ENCODE measurements at regions not wholly inside any gene's neighbourhood (a gene's known extent, or its start where the extent isn't known, plus 50 kb on each side); places are given as distances from the start of the nearest gene placed in this dataset.

DNA sequence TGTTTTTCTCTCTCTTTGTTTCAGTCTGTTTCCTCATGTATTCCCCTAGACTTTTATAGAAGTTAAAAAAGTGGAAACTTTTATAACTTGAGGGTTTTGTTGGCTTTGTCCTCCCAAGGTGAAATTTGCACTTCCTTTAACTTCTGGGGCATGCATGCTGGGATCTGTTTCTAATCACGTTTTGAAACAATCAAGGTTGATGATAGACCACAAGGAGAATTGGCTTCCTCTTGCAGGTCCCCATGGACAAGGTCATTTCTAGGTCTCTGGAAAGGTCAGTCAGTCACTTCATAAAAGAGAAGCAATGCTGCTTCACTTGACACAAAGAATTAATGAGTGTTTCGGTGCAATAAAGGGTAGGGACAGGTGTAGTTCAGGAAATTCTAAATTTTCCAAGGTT, 811.8 kb upstream of the CELF2 start:
- H3K36me3 ChIP-seq = no peaks in the 10 kb centered on the region
- H3K9me3 ChIP-seq = no peaks in the 10 kb centered on the region
- TF ChIP-seq POLR2A (IDR thresholded peaks at IDR 0.05) = no peak
- no peak for TF ChIP-seq CTCF (IDR thresholded peaks at IDR 0.05)
- no peak for DNase-seq
- H3K27me3 ChIP-seq = no peaks in the 10 kb centered on the region
- 63 to 84% methylated on average over 2 of the region's 2 CpGs for WGBS, 2 donors
- no peak overlapping the region for H3K27ac ChIP-seq
- intact Hi-C loops (cut with DNase I) = no loop called here
- H3K4me1 ChIP-seq = no peaks in the 10 kb centered on the region
- H3K4me3 ChIP-seq (replicated peaks in 1 of 3) = no peak overlapping the region

DNA sequence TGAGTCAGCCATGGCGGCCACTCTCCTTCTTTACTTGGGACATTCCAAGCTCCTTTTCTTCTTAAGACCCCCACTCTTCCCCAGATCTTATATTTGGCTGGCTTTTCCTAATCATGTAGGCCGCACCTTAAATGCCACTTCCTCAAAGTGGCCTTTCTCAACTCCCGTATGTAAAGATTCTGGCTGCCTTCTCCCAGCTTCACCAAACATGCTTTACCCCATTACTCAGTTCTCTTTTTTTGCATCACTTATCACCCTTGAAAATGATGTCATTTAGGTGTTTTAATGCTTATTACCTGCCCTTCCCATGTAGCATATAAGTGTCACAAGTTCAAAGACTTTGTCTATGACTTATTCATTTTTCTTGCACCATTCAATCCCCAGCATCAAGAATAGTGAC, 810.1 kb upstream of the CELF2 start:
- H3K27me3 ChIP-seq = no peaks in the 10 kb centered on the region
- TF ChIP-seq CTCF (IDR thresholded peaks at IDR 0.05) (no peak), POLR2A (IDR thresholded peaks at IDR 0.05) (no peak)
- intact Hi-C loops (cut with DNase I) = no loop called here
- no peaks in the 10 kb centered on the region for H3K4me1 ChIP-seq
- 93 to 94% methylated on average over 2 to 3 of the region's 3 CpGs for WGBS, 2 donors
- H3K4me3 ChIP-seq (replicated peaks in 1 of 3) = no peak overlapping the region
- H3K27ac ChIP-seq = no peak overlapping the region
- no peaks in the 10 kb centered on the region for H3K36me3 ChIP-seq
- no peak for DNase-seq
- H3K9me3 ChIP-seq = no peaks in the 10 kb centered on the region

DNA sequence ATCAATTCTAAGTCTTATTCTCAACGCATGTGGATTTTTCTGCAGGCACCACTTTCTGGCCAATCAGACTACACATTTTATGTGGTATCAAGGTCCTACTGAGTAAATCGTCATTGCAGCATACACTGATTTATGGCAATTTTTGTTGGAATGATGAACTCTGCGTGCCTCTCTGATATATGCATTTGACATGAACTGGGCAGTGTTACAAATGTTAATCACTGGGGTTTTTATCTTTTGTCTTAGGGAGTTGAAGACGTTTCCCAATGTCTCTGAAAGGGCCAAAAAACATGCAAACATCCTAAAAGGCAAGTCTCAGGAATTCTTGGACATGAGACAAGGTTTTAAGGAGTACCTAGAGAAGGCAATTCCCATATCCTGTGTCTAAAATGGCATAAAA, 809.5 kb upstream of the CELF2 start:
- 69 to 80% methylated on average over 4 of the region's 4 CpGs for WGBS, 2 donors
- Histone ChIP-seq H3K27me3 (no peaks in the 10 kb centered on the region), H3K4me1 (no peaks in the 10 kb centered on the region), H3K4me3 (replicated peaks in 1 of 3) (no peak overlapping the region), H3K36me3 (no peaks in the 10 kb centered on the region), H3K9me3 (no peaks in the 10 kb centered on the region), H3K27ac (no peak overlapping the region)
- DNase-seq = no peak
- intact Hi-C loops (cut with DNase I) = no loop called here
- TF ChIP-seq CTCF (IDR thresholded peaks at IDR 0.05) (no peak), POLR2A (IDR thresholded peaks at IDR 0.05) (no peak)

GRCh38 chr10:10209167-10209566, 808.5 kb upstream of the CELF2 start:
- H3K27ac ChIP-seq = no peak overlapping the region
- DNase-seq = no peak
- H3K9me3 ChIP-seq = no peaks in the 10 kb centered on the region
- 44 to 48% methylated on average over 3 of the region's 3 CpGs for WGBS, 2 donors
- H3K4me1 ChIP-seq = no peaks in the 10 kb centered on the region
- intact Hi-C loops (cut with DNase I) = no loop called here
- H3K36me3 ChIP-seq = no peaks in the 10 kb centered on the region
- no peak overlapping the region for H3K4me3 ChIP-seq (replicated peaks in 1 of 3)
- TF ChIP-seq POLR2A (IDR thresholded peaks at IDR 0.05) (no peak), CTCF (IDR thresholded peaks at IDR 0.05) (no peak)
- H3K27me3 ChIP-seq = no peaks in the 10 kb centered on the region

DNA sequence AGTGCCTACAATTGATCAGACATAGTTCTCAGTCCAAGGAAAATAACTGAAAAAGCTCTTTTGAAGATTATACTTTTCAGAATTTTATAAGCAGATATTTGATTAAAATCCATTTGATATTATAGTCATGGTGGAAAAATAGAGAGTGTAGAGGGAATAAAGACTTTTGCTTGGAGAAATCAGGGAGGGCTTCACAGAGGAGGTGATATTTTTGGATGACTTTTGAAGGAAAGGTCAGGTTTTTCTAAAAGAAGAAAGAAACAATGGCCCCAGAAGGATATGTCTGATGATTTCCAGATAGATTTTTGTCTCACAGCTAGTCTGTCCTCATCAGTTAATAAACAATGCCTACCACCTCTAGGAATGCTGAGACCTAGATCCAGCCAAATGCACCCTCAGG, 806.3 kb upstream of the CELF2 start:
- no peak for DNase-seq

More for the DNA sequence above, 806.3 kb upstream of the CELF2 start:
- TF ChIP-seq CTCF (IDR thresholded peaks at IDR 0.05) = no peak
- TF ChIP-seq POLR2A (IDR thresholded peaks at IDR 0.05) = no peak
- no peaks in the 10 kb centered on the region for H3K4me1 ChIP-seq
- no peaks in the 10 kb centered on the region for H3K27me3 ChIP-seq
- H3K4me3 ChIP-seq (replicated peaks in 1 of 3) = no peak overlapping the region
- no peaks in the 10 kb centered on the region for H3K36me3 ChIP-seq
- intact Hi-C loops (cut with DNase I) = no loop called here
- no peak overlapping the region for H3K27ac ChIP-seq
- H3K9me3 ChIP-seq = no peaks in the 10 kb centered on the region

Data from thyroid gland (tissue), 4 donors.